MM.1S (cell line): ENCODE measurements at regions not wholly inside any gene's neighbourhood (a gene's known extent, or its start where the extent isn't known, plus 50 kb on each side); places are given as distances from the start of the nearest gene placed in this dataset.

Experiments used
- DNase-seq: peaks from one replicate; pipeline ENCODE4 v3.0.0-alpha.2; 2015
- H2AFZ ChIP-seq: fragments of 300-600 bp; sonication (generic); 2 replicates; pipeline ENCODE4 v1.6.0; 2016; ENCODE audit warnings: antibody characterized with exemption, low read length
- H3F3A ChIP-seq: fragments of 300-600 bp; sonication (generic); 2 replicates; pipeline ENCODE4 v1.6.1; 2016; ENCODE audit warnings: mild to moderate bottlenecking, antibody characterized with exemption, low read length, moderate library complexity, mixed read lengths; ENCODE audit not compliant: insufficient read depth
- H3K27ac ChIP-seq: fragments of 300-600 bp; sonication (generic); 2 replicates; pipeline ENCODE4 v1.5.1; 2016; ENCODE audit warnings: mild to moderate bottlenecking, low read length
- H3K27me3 ChIP-seq: fragments of 300-600 bp; sonication (generic); replicated peaks from 2 replicates; pipeline ENCODE4 v1.6.0; 2016; ENCODE audit warnings: low read length; ENCODE audit not compliant: insufficient read depth
- H3K36me3 ChIP-seq: fragments of 300-600 bp; sonication (generic); replicated peaks from 2 replicates; pipeline ENCODE4 v1.6.1; 2016; ENCODE audit warnings: mild to moderate bottlenecking, low read length, mixed read lengths; ENCODE audit not compliant: insufficient read depth
- H3K4me1 ChIP-seq: fragments of 300-600 bp; sonication (generic); 2 replicates; pipeline ENCODE4 v1.6.1; 2016; ENCODE audit warnings: low read length, mixed read lengths
- H3K4me2 ChIP-seq: fragments of 300-600 bp; sonication (generic); 2 replicates; pipeline ENCODE4 v1.6.0; 2016; ENCODE audit warnings: low read depth, low read length
- H3K4me3 ChIP-seq: fragments of 300-600 bp; sonication (generic); 2 replicates; pipeline ENCODE4 v1.5.1; 2016; ENCODE audit warnings: low read length, mixed read lengths
- H3K79me2 ChIP-seq: fragments of 300-600 bp; sonication (generic); 2 replicates; pipeline ENCODE4 v1.6.1; 2016; ENCODE audit warnings: mixed run types, low read length, mixed read lengths
- H3K9ac ChIP-seq: fragments of 300-600 bp; sonication (generic); 2 replicates; pipeline ENCODE4 v1.6.1; 2016; ENCODE audit warnings: low read length, mixed read lengths
- H3K9me2 ChIP-seq: fragments of 300-600 bp; sonication (generic); replicated peaks from 2 replicates; pipeline ENCODE4 v1.6.1; 2016; ENCODE audit warnings: mild to moderate bottlenecking, low read length, mixed read lengths; ENCODE audit not compliant: insufficient read depth
- H3K9me3 ChIP-seq: fragments of 300-600 bp; sonication (generic); replicated peaks from 2 replicates; pipeline ENCODE4 v1.6.1; 2016; ENCODE audit warnings: mild to moderate bottlenecking, low read length, mixed read lengths; ENCODE audit not compliant: insufficient read depth
- H4K20me1 ChIP-seq: fragments of 300-600 bp; sonication (generic); 2 replicates; pipeline ENCODE4 v1.6.1; 2016; ENCODE audit warnings: mild to moderate bottlenecking, low read length, moderate library complexity, mixed read lengths; ENCODE audit not compliant: insufficient read depth
- CTCF ChIP-seq: fragments of 300-600 bp; sonication (generic); IDR thresholded peaks from 2 replicates; pipeline ENCODE4 v1.5.1; 2016; ENCODE audit warnings: antibody characterized with exemption, low read length, mixed read lengths
- EZH2 ChIP-seq: fragments of 300-600 bp; sonication (generic); optimal IDR thresholded peaks from 2 replicates; pipeline ENCODE3; 2017; ENCODE audit warnings: low read depth, mild to moderate bottlenecking, antibody characterized with exemption, low read length, mixed read lengths
- EZH2phosphoT487 ChIP-seq: fragments of 300-600 bp; sonication (generic); IDR thresholded peaks from 2 replicates; pipeline ENCODE4 v1.6.1; 2018; ENCODE audit warnings: antibody characterized with exemption, low read length

DNA sequence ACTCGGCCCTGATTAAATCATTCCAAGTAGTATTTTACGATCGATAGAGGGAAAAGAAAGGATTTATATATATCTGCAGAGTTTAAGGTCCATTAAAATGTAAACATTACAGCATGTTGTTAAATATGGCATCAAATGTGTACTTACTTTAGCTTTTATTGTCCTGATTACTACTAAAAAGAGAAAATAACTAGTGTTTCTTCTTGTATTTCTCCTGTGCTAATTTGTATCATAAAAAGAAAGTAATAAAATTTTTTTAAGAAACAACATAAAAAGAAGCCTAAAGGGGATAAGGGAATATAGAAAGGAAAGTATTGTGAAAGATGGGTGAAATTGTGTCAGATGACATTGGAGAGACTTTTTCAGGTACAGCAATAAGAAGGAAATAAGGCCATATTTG is 300.3 kb upstream of the ARSJ start:
- no peak for TF ChIP-seq EZH2
- no peak for TF ChIP-seq EZH2phosphoT487
- TF ChIP-seq CTCF, result no peak

DNA sequence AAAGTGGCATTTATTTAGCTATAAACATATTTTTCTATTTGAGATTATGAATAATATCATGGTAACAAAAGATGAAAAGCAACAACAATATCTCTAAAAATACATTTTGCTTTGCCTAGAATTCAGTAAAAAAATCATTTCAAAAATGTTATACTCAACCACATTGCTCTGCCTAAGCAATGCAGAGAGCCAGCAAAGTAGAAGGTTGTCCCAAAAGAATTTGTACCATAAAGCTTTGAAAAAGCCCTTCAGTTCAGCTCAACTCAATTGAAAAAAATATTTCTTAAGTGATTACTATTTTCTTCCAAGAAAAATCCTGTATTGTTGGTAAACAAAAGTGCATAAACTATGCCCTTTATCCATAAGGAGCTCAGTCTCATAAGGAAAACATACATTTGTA is 301.2 kb upstream of the ARSJ start:
- DNase-seq, result no peak
- no peak for TF ChIP-seq EZH2phosphoT487
- TF ChIP-seq EZH2, result no peak
- no peak for TF ChIP-seq CTCF
- Histone ChIP-seq H3K4me3 (no peak overlapping the region), H4K20me1 (no peaks in the 10 kb centered on the region), H3K9ac (no peak overlapping the region), H3K79me2 (no peaks in the 10 kb centered on the region), H3K4me1 (no peaks in the 10 kb centered on the region), H3K36me3 (no peaks in the 10 kb centered on the region), H3K27me3 (no peaks in the 10 kb centered on the region), H2AFZ (no peak overlapping the region), H3K4me2 (no peak overlapping the region), H3K9me2 (no peaks in the 10 kb centered on the region), H3K27ac (no peak overlapping the region), H3F3A (no peaks in the 10 kb centered on the region), H3K9me3 (no peaks in the 10 kb centered on the region)

More for the DNA sequence above, 300.3 kb upstream of the ARSJ start:
- Histone ChIP-seq H3K9me3 (no peaks in the 10 kb centered on the region), H2AFZ (no peak overlapping the region), H3K4me2 (no peak overlapping the region), H4K20me1 (no peaks in the 10 kb centered on the region), H3K4me3 (no peak overlapping the region), H3K4me1 (no peaks in the 10 kb centered on the region), H3K79me2 (no peaks in the 10 kb centered on the region), H3K9ac (no peak overlapping the region), H3K27ac (no peak overlapping the region), H3K36me3 (no peaks in the 10 kb centered on the region), H3F3A (no peaks in the 10 kb centered on the region), H3K27me3 (no peaks in the 10 kb centered on the region), H3K9me2 (no peaks in the 10 kb centered on the region)
- DNase-seq, result no peak

DNA sequence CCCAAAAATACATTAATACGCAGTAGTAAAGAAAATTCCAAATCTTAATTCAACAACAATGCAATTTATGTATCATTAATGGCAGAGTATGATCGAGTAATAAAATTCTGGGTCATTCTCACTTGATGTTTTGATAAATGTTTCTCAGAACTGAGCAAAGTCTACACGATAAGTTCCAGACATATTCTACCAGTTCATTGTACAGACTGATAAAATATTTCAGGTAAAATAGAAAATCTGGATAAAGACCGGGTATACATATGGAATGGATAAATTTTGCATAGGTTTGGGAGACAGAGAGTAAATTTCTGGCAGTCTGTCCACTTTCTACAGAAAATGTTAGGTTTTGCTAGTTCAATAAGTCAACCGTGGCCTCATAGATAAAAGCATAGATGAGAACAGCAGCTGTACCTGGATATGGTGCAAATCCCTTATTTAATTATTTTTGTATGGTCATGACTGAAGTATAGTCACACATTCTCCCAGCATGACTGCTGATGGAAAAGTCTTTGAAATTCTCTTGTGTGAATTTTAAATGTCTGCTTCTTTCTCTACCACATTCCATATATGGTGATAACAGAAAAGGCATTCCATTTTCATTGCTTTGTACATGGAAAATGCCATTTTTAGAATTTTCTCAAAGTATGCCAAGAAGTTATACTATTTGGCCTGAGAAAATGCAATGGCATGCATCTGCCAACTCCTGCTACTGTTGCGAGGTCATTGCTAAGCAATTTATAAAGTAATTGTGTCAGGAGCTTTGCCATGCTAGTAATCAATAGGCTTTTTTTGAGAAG is 301.9 kb upstream of the ARSJ start:
- no peak overlapping the region for H2AFZ ChIP-seq
- no peak overlapping the region for H3K4me2 ChIP-seq
- no peaks in the 10 kb centered on the region for H3K36me3 ChIP-seq
- no peaks in the 10 kb centered on the region for H3K79me2 ChIP-seq
- no peak overlapping the region for H3K27ac ChIP-seq
- H3K4me1 ChIP-seq, result no peaks in the 10 kb centered on the region
- no peaks in the 10 kb centered on the region for H3K9me2 ChIP-seq
- no peak overlapping the region for H3K4me3 ChIP-seq
- TF ChIP-seq EZH2phosphoT487, result no peak
- no peak for TF ChIP-seq EZH2
- no peak for TF ChIP-seq CTCF
- no peaks in the 10 kb centered on the region for H3F3A ChIP-seq
- H4K20me1 ChIP-seq, result no peaks in the 10 kb centered on the region
- H3K9ac ChIP-seq, result no peak overlapping the region
- no peaks in the 10 kb centered on the region for H3K9me3 ChIP-seq
- H3K27me3 ChIP-seq, result no peaks in the 10 kb centered on the region
- no peak for DNase-seq
